Right lobe of liver (tissue), 4 donors: ENCODE measurements at regions not wholly inside any gene's neighbourhood (a gene's known extent, or its start where the extent isn't known, plus 50 kb on each side); places are given as distances from the start of the nearest gene placed in this dataset.

Experiments
- POLR2A ChIP-seq: fragments of 450-650 bp; IDR thresholded peaks from one replicate; pipeline ENCODE4 v1.6.1; 2017; ENCODE audit warnings: antibody characterized with exemption, mild to moderate bottlenecking
- TF ChIP-seq, protein P1 (sequence below), 4 donors: fragments of 200-600 bp in 3 of 4; fragments of 450-650 bp in 1 of 4; IDR thresholded peaks; one replicate each; pipeline versions ENCODE4 v1.5.1 to v1.8.0; 2016 to 2022; ENCODE audit warnings: antibody characterized with exemption in 4 of 4, mild to moderate bottlenecking in 2 of 4
- donor health status: DM: no; HTN: no; CAD: no.
- donor health status: DM: no; HTN: no; CAD: no.
- donor health status: DM: no; HTN: yes; CAD: no.

DNA sequence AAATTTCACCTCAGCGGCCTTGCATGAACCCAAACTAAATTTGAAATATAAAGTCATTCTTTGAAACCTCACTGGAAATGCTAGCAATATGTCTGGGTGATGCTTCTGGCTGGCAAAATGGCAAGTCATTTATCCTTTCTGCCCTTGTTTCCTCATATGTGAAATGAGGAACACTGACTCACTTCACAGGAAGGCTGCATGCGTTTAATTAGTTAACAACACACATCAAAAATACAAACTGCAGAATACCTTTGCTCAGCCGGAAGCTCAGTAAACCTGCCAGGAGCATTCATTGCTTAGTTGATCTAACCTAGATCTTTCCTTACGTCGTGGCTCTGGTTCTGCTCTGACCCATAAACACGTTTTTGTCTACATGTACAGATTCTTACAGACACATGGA is 214.2 kb upstream of the ACVR2A start:
- TF ChIP-seq, protein P1, sequence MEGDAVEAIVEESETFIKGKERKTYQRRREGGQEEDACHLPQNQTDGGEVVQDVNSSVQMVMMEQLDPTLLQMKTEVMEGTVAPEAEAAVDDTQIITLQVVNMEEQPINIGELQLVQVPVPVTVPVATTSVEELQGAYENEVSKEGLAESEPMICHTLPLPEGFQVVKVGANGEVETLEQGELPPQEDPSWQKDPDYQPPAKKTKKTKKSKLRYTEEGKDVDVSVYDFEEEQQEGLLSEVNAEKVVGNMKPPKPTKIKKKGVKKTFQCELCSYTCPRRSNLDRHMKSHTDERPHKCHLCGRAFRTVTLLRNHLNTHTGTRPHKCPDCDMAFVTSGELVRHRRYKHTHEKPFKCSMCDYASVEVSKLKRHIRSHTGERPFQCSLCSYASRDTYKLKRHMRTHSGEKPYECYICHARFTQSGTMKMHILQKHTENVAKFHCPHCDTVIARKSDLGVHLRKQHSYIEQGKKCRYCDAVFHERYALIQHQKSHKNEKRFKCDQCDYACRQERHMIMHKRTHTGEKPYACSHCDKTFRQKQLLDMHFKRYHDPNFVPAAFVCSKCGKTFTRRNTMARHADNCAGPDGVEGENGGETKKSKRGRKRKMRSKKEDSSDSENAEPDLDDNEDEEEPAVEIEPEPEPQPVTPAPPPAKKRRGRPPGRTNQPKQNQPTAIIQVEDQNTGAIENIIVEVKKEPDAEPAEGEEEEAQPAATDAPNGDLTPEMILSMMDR (IDR thresholded peaks at IDR 0.05), result no peak
- TF ChIP-seq POLR2A, result no peak
